ENCODE measurements at regions not wholly inside any gene's neighbourhood (a gene's known extent, or its start where the extent isn't known, plus 50 kb on each side); places are given as distances from the start of the nearest gene placed in this dataset.

DNA sequence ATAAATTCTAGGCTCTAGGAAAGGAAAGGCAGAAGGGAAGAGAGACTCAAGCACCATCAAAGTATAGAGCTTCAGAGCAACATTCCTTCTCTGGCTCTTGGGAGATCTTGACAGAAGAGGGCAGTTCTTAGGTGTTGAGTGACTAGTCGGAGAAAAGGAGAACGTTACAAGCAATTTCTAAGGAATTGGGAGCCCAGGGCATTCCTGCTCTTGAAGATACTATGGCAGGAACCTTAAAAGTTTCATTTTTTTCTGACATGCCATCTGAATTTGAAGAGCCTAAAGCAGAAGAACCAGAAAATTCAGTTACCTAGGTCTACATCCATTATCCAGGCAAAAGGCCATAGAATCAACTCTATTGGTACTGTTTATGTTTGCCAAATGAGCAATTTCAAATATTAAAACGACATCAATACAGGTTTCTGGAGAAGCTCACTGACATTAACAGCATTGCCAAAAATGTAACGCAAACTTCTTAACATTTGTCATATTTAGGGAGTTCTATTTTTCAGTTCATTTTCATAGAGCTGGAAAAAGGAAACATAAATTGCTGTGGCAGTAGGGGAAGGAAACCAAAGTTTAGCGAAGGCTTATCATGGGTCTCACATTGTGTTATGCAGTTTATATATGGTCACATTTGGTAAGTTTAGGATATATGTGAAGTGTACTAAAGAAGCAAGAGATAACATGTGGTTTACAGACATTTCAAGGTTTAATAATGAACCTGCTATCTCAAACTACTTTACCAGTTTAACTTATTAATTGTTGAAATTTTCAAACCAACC lies 210.1 kb upstream of the NRIP1 start:
- Histone ChIP-seq H3K4me1 (peaks cover 0 to 5% (median 0%) of the 10 kb centered on the region in 4 donors), H3K36me3 (no peaks in the 10 kb centered on the region), H3K9me3 (no peaks in the 10 kb centered on the region), H3K27me3 (no peaks in the 10 kb centered on the region), H3K27ac (replicated peaks in 1 of 4) (no peak overlapping the region), H3K4me3 (no peak overlapping the region)
- TF ChIP-seq POLR2A (IDR thresholded peaks at IDR 0.05; ENCODE audit: low read depth) (no peak), POLR2AphosphoS5 (IDR thresholded peaks at IDR 0.05) (no peak), EP300 (IDR thresholded peaks at IDR 0.05) (no peak)
- TF ChIP-seq, protein P1, sequence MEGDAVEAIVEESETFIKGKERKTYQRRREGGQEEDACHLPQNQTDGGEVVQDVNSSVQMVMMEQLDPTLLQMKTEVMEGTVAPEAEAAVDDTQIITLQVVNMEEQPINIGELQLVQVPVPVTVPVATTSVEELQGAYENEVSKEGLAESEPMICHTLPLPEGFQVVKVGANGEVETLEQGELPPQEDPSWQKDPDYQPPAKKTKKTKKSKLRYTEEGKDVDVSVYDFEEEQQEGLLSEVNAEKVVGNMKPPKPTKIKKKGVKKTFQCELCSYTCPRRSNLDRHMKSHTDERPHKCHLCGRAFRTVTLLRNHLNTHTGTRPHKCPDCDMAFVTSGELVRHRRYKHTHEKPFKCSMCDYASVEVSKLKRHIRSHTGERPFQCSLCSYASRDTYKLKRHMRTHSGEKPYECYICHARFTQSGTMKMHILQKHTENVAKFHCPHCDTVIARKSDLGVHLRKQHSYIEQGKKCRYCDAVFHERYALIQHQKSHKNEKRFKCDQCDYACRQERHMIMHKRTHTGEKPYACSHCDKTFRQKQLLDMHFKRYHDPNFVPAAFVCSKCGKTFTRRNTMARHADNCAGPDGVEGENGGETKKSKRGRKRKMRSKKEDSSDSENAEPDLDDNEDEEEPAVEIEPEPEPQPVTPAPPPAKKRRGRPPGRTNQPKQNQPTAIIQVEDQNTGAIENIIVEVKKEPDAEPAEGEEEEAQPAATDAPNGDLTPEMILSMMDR (IDR thresholded peaks at IDR 0.05) = no peak
- intact Hi-C loops (cut with DNase I) = no loop called here
- DNase-seq (ENCODE audit: extremely low spot score) = no peak
- 65% methylated on average over 5 of the region's 5 CpGs for WGBS

DNA sequence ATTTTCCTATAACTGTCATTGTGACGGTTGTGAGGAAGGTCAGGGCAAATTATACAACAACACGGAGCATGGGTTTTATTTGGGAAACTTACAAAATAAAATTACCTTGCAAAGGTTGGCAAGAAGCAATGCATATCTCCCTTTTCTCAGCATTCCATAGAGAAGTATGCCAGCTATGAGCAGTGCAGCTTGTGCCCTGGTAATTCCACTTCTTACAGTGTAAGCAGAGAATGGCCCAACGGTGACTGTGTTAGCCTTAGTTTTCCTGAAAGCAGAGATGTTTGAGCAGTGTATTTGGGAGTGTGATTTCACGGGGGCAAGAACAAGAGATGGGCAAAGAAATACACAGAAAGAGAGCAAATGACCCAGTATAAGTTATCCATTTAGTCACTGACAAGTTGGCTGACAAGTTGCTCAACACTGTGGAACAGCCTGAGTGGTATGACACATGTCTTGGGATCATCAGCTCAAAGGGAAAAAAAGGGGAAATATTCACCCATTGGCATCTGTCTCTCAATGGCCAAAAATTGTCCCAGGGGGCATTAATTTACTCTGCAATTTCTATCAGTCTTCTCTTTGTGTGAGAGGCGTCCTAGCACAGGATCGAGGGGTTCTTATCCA lies 210.9 kb upstream of the NRIP1 start:
- intact Hi-C loops (cut with DNase I) = no loop called here
- 76% methylated on average over 6 of the region's 6 CpGs for WGBS
- Histone ChIP-seq H3K4me1 (peaks cover 0 to 5% (median 0%) of the 10 kb centered on the region in 4 donors), H3K4me3 (no peak overlapping the region), H3K27me3 (no peaks in the 10 kb centered on the region), H3K27ac (replicated peaks in 1 of 4) (no peak overlapping the region), H3K36me3 (no peaks in the 10 kb centered on the region), H3K9me3 (no peaks in the 10 kb centered on the region)
- no peak for DNase-seq (ENCODE audit: extremely low spot score)
- TF ChIP-seq POLR2AphosphoS5 (IDR thresholded peaks at IDR 0.05) (no peak), POLR2A (IDR thresholded peaks at IDR 0.05; ENCODE audit: low read depth) (no peak), EP300 (IDR thresholded peaks at IDR 0.05) (no peak)
- TF ChIP-seq, protein P1 (IDR thresholded peaks at IDR 0.05) = no peak

DNA sequence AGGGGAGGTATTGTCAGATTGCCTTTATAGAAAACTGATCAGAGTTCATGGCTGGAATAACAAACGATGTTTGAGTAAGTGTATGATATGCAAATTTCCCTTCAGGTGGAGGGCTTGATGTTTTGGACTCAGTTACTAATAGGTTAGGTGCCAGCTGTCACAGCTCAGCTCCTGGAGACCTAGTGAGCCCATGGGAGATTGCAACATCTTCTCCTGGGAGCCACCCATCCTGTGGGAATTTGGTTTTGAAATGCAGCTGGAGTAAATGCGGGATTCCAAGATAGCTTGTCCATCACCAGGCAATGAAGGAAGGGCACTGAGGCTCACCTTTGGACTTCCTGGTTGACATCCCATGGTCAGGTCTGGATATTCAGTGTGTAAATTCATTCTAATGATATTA lies 211.4 kb upstream of the NRIP1 start:
- peaks cover 0 to 5% (median 2%) of the 10 kb centered on the region in 4 donors for H3K9me3 ChIP-seq
- WGBS = 86% methylated on average over 2 of the region's 2 CpGs
- intact Hi-C loops (cut with DNase I) = no loop called here
- no peak overlapping the region for H3K4me3 ChIP-seq
- DNase-seq (ENCODE audit: extremely low spot score) = no peak
- TF ChIP-seq, protein P1 (IDR thresholded peaks at IDR 0.05) = no peak
- TF ChIP-seq POLR2AphosphoS5 (IDR thresholded peaks at IDR 0.05) (no peak), POLR2A (IDR thresholded peaks at IDR 0.05; ENCODE audit: low read depth) (no peak), EP300 (IDR thresholded peaks at IDR 0.05) (no peak)
- H3K27ac ChIP-seq (replicated peaks in 1 of 4) = no peak overlapping the region
- no peaks in the 10 kb centered on the region for H3K36me3 ChIP-seq
- no peaks in the 10 kb centered on the region for H3K27me3 ChIP-seq
- H3K4me1 ChIP-seq = peaks cover 0 to 5% (median 0%) of the 10 kb centered on the region in 4 donors

DNA sequence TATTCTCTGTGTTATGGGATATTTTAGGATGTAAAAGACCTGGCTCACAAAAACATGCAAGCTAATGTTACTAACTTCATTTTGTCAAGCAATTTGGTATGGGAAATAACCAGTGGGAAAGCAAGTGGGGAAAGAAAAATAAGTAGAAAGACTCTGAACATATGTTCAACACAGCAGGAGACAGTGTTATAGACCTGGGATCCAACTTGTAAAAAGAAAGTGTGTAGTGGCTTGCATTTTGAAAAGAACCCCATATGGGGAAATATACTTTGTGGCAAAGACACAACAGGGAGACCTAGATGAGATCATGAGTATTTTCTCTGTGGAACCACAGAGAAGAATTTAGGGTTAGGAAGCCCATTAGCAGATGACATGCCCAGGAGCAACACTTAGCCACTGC lies 212.7 kb upstream of the NRIP1 start:
- H3K4me3 ChIP-seq = no peak overlapping the region
- H3K9me3 ChIP-seq = peaks cover 0 to 6% (median 3%) of the 10 kb centered on the region in 4 donors
- no peak overlapping the region for H3K27ac ChIP-seq (replicated peaks in 1 of 4)
- H3K36me3 ChIP-seq = no peaks in the 10 kb centered on the region
- no peak for DNase-seq (ENCODE audit: extremely low spot score)
- intact Hi-C loops (cut with DNase I) = no loop called here
- no peaks in the 10 kb centered on the region for H3K27me3 ChIP-seq
- peaks cover 0 to 5% (median 0%) of the 10 kb centered on the region in 4 donors for H3K4me1 ChIP-seq
- TF ChIP-seq EP300 (IDR thresholded peaks at IDR 0.05) = no peak
- TF ChIP-seq POLR2AphosphoS5 (IDR thresholded peaks at IDR 0.05) = no peak
- TF ChIP-seq, protein P1 (IDR thresholded peaks at IDR 0.05) = no peak
- TF ChIP-seq POLR2A (IDR thresholded peaks at IDR 0.05; ENCODE audit: low read depth) = no peak

Data from esophagus muscularis mucosa (tissue), 4 donors.